GM20000 (cell line): ENCODE measurements at regions not wholly inside any gene's neighbourhood (a gene's known extent, or its start where the extent isn't known, plus 50 kb on each side); places are given as distances from the start of the nearest gene placed in this dataset.

Experiments
- DNase-seq: peaks from one replicate; pipeline ENCODE4 v3.0.0; 2012; ENCODE audit warnings: low spot score
- TF ChIP-seq, protein P1 (sequence below): IDR thresholded peaks from 2 replicates; pipeline ENCODE4 v1.5.1; 2012; ENCODE audit warnings: mild to moderate bottlenecking, control low read depth; ENCODE audit errors: extremely low read depth, missing control alignments

DNA sequence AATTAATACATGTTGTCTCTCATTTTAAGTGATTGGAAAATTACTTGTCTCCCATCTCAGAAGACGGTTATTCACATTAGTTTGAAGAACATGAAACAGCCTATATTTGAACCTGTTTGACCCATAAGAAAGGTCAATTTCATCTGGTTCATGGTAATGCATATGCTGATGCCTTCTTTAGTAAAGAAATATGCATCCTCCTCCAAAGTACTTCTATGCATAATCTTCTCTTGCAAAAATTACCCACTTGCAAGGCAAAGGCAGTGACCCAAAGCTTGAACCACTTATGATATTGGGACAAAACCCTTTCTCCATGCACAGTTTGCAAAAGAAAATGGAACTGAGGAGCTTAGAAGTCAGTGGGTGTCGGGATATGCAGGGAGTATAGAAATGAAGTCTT is 65.4 kb upstream of the IRX1 start:
- DNase-seq = no peak
- TF ChIP-seq, protein P1, sequence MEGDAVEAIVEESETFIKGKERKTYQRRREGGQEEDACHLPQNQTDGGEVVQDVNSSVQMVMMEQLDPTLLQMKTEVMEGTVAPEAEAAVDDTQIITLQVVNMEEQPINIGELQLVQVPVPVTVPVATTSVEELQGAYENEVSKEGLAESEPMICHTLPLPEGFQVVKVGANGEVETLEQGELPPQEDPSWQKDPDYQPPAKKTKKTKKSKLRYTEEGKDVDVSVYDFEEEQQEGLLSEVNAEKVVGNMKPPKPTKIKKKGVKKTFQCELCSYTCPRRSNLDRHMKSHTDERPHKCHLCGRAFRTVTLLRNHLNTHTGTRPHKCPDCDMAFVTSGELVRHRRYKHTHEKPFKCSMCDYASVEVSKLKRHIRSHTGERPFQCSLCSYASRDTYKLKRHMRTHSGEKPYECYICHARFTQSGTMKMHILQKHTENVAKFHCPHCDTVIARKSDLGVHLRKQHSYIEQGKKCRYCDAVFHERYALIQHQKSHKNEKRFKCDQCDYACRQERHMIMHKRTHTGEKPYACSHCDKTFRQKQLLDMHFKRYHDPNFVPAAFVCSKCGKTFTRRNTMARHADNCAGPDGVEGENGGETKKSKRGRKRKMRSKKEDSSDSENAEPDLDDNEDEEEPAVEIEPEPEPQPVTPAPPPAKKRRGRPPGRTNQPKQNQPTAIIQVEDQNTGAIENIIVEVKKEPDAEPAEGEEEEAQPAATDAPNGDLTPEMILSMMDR = no peak

DNA sequence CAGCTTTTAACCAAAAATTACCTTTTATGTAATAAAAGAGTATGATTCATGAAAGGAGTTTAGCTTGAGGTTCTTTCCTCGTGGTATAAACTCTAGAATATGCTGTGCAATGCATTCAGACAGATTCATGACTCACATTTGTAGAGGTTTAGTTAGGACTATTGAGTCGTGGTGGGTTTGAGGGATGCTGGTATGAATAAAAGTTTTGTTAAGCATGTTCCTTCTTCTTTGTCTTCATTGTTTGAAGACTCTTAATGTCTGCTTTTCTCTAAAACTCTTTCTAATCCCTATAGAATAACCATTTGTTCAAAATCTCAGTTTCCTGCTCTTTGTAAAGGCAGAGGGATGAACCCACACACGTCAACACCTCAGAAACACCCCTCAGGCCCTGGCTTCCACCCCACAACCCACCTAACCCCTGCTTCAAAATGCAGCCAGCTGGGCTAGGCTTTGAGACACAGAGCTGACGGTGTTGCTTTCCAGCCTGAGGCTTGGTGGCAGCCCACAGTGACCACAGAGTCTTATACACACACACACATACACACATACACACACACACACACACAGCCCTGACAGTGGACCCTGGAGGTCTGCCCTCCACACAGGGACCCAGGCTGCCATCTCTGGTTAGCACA is 69.0 kb upstream of the IRX1 start:
- DNase-seq = no peak
- TF ChIP-seq, protein P1 = no peak

DNA sequence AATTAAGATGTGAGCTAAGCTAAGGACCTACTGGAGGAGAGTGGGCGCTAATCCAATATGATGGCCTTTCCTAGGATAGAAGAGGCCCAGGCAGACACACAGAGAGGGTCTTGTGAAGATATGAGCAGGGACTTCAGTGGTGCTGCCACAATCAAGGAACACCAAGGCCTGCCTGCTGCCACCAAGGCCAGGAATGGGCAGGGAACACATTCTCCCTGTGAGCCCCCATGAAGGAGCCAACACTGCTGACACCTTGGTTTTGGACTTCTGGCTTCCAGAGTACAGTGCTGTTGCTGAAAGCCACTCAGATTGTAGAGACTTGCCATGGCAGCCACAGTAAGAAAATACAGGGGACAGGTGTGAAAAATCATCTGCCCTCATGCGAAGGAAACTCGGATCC is 73.1 kb upstream of the IRX1 start:
- DNase-seq = no peak
- TF ChIP-seq, protein P1 = no peak

DNA sequence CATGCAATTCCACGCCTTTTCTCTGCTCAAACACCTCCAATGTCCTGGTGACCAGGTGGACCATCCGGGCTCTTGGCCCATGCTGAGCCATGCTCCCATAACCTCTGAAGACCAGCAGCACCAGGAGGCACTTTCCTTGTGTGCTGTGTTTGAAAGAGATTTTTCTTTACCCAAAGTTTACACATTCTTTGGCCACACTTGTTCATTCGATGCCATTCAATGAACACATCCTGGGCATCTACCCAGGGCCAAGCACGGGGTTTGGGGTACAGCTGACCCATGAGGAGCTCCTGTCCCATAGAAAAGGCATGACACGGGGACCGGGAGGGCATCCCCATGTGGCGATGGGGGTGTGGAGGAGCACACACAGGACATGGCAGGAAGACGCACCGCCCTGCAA is 77.1 kb upstream of the IRX1 start:
- TF ChIP-seq, protein P1 = no peak
- DNase-seq = no peak

DNA sequence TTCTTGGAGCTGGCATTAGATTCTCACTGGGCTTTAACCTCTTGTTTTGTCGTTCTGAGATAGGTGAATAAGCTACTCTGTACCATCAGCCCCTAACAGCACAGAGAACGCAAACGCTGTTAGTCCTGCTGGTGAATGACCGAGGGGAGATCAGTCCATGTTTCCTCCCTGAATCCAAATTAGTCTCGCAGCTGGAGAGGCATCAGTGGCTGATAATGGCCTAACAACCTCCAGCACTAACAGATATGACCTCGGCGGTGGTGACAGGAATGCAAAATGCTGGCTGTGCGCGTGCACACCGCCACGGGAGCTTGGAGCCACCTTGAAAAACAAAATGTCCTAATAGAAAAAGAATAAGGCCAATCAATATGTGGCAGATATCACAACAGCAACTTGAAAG is 77.6 kb upstream of the IRX1 start:
- DNase-seq = no peak
- TF ChIP-seq, protein P1 = no peak

DNA sequence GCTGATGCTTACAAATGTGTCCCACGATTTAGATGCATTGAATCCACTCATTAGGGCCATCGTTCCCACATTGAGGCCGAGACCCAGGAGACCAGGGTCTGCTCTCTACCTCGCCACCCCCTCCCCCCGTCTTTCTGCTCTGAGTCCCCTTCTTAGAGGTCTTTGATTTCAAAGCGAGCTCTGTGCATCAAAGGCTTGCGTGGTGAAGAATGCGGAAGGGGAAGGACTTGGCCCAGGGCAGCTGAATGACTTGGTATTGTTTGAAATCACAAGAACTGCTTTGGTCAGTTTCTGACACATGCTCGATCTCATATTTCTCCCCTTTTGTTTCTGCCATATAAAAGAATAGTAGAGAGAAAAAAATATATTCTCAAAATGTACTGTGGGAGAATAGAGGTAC is 78.3 kb upstream of the IRX1 start:
- TF ChIP-seq, protein P1 = no peak
- no peak for DNase-seq

DNA sequence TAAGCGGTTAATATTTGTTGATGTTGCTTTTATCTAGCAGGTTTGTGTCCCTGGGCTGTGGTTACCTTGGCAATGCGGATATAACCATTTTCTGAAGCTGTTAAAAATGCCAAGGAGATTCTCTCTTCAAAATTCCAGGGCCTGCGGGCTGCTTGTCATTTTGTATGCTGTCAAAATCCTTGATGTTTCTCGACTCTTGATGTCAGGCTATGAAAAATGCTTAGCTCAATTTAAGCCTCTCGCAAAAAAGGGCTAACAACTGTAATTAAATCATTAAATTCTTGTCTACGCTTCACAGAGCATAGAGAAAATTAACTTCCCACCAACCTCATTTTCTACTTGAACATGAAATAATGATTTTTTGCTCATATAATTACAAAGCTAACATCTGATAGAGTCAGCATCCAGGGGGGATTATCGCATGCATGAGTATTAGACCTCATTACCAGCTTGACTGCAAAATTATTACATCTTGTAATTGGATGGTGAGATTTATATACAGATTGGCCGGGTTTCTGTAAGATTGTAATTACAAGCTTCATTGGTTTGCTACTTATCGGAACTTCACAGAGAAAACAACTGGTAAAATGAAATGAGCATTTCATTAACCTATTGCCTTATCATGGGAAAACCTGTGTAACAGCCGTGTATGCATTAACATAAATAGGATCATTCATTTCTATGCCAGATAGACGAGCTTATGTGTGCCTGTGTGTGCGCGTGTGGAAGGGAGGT is 83.1 kb upstream of the IRX1 start:
- TF ChIP-seq, protein P1 = no peak
- DNase-seq = no peak
